ENCODE measurements at regions not wholly inside any gene's neighbourhood (a gene's known extent, or its start where the extent isn't known, plus 50 kb on each side); places are given as distances from the start of the nearest gene placed in this dataset.

GRCh38 chr5:103849934-103850333, 287.3 kb upstream of the NUDT12 start:
- no peak for DNase-seq

GRCh38 chr5:103847060-103847459, 284.5 kb upstream of the NUDT12 start:
- no peak for DNase-seq

- DNase-seq = no peak
These were observed 280.3 kb upstream of the NUDT12 start for GRCh38 chr5:103842936-103843335.

GRCh38 chr5:103840600-103840999, 278.0 kb upstream of the NUDT12 start:
- DNase-seq = no peak

GRCh38 chr5:103834216-103834615, 271.6 kb upstream of the NUDT12 start:
- no peak for DNase-seq

GRCh38 chr5:103829585-103829984, 267.0 kb upstream of the NUDT12 start:
- no peak for DNase-seq

- DNase-seq = no peak
These were observed 265.4 kb upstream of the NUDT12 start for GRCh38 chr5:103827976-103828375.

- no peak for DNase-seq
These were observed 258.8 kb upstream of the NUDT12 start for GRCh38 chr5:103821361-103821760.

- peak in 2 of 3 donors; percentile 0 for DNase-seq
These were observed 246.0 kb upstream of the NUDT12 start for GRCh38 chr5:103808464-103809106.

GRCh38 chr5:103804711-103805110, 242.1 kb upstream of the NUDT12 start:
- DNase-seq = no peak

GRCh38 chr5:103801681-103802080, 239.1 kb upstream of the NUDT12 start:
- no peak for DNase-seq

- no peak for DNase-seq
These were observed 238.3 kb upstream of the NUDT12 start for GRCh38 chr5:103800741-103801495.

GRCh38 chr5:103793595-103794182, 231.1 kb upstream of the NUDT12 start:
- DNase-seq = no peak

GRCh38 chr5:103785569-103785968, 223.0 kb upstream of the NUDT12 start:
- no peak for DNase-seq

GRCh38 chr5:103783669-103784068, 221.1 kb upstream of the NUDT12 start:
- no peak for DNase-seq

- DNase-seq = no peak
These were observed 218.2 kb upstream of the NUDT12 start for GRCh38 chr5:103780794-103781193.

- no peak for DNase-seq
These were observed 212.1 kb upstream of the NUDT12 start for GRCh38 chr5:103774721-103775120.

GRCh38 chr5:103772248-103772647, 209.7 kb upstream of the NUDT12 start:
- no peak for DNase-seq

- no peak for DNase-seq
These were observed 201.8 kb upstream of the NUDT12 start for GRCh38 chr5:103764403-103764802.

GRCh38 chr5:103758996-103759395, 196.4 kb upstream of the NUDT12 start:
- no peak for DNase-seq

GRCh38 chr5:103755974-103756373, 193.4 kb upstream of the NUDT12 start:
- no peak for DNase-seq

- no peak for DNase-seq
These were observed 182.9 kb upstream of the NUDT12 start for GRCh38 chr5:103745353-103746065.

- DNase-seq = no peak
These were observed 181.6 kb upstream of the NUDT12 start for GRCh38 chr5:103744159-103744558.

GRCh38 chr5:103743421-103743820, 180.8 kb upstream of the NUDT12 start:
- DNase-seq = no peak
